ENCODE measurements at regions not wholly inside any gene's neighbourhood (a gene's known extent, or its start where the extent isn't known, plus 50 kb on each side); places are given as distances from the start of the nearest gene placed in this dataset.

DNA sequence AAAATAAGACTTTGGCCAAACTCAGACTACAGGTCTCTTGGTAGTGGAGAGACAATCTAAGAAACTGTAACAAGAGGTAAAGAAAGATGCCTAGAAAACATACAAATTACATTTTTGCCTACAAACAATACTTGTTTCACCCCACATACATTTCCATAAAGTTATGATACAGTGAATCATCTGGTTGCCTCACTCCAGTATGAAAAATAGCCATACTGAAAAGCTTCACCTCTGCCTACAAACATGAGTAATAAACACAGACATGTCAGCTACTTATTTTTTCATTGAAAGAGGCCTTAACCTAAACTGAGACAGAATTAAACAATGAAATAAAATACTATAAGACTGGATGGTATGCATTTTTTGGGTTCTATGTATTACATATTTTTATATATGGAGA is 1463.0 kb downstream of the FAM181B start:
- TF ChIP-seq, protein P1, sequence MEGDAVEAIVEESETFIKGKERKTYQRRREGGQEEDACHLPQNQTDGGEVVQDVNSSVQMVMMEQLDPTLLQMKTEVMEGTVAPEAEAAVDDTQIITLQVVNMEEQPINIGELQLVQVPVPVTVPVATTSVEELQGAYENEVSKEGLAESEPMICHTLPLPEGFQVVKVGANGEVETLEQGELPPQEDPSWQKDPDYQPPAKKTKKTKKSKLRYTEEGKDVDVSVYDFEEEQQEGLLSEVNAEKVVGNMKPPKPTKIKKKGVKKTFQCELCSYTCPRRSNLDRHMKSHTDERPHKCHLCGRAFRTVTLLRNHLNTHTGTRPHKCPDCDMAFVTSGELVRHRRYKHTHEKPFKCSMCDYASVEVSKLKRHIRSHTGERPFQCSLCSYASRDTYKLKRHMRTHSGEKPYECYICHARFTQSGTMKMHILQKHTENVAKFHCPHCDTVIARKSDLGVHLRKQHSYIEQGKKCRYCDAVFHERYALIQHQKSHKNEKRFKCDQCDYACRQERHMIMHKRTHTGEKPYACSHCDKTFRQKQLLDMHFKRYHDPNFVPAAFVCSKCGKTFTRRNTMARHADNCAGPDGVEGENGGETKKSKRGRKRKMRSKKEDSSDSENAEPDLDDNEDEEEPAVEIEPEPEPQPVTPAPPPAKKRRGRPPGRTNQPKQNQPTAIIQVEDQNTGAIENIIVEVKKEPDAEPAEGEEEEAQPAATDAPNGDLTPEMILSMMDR (IDR thresholded peaks at IDR 0.05; ENCODE audit: low read depth, low read length, poor library complexity, severe bottlenecking) = no peak
- no peak for TF ChIP-seq EZH2phosphoT487 (IDR thresholded peaks at IDR 0.05; ENCODE audit: borderline replicate concordance, low read length)
